IMR-90 (cell line): ENCODE measurements at regions not wholly inside any gene's neighbourhood (a gene's known extent, or its start where the extent isn't known, plus 50 kb on each side); places are given as distances from the start of the nearest gene placed in this dataset.

Experiments
- CTCF ChIP-seq: conservative IDR thresholded peaks from 2 replicates; pipeline ENCODE4 v1.5.1; 2012; ENCODE audit warnings: mild to moderate bottlenecking, low read depth, low read length, improper control_type of control experiment
- MAFK ChIP-seq: IDR thresholded peaks from 2 replicates; pipeline ENCODE4 v1.6.1; 2012; ENCODE audit warnings: low read depth, low read length, improper control_type of control experiment
- MAZ ChIP-seq: IDR thresholded peaks from 2 replicates; pipeline ENCODE4 v1.6.1; 2012; ENCODE audit warnings: low read depth, mild to moderate bottlenecking, low read length, improper control_type of control experiment, moderate library complexity, borderline replicate concordance
- POLR2A ChIP-seq: IDR thresholded peaks from 2 replicates; pipeline ENCODE4 v1.6.1; 2012; ENCODE audit warnings: mild to moderate bottlenecking, low read depth, low read length

- TF ChIP-seq MAZ (no peak), POLR2A (no peak), MAFK (no peak), CTCF (no peak)
Observed at GRCh38 chr10:57605948-57606485, 661.7 kb downstream of the IPMK start.
